ENCODE measurements at regions not wholly inside any gene's neighbourhood (a gene's known extent, or its start where the extent isn't known, plus 50 kb on each side); places are given as distances from the start of the nearest gene placed in this dataset.

- Histone ChIP-seq H3K4me3 (replicated peaks in 1 of 3; ENCODE audit: insufficient read depth in 1 of 3, low read depth in 1 of 3, low read length in 3 of 3) (no peak overlapping the region), H3K4me2 (ENCODE audit: insufficient read depth, low read length) (no peak overlapping the region), H4K20me1 (replicated peaks; ENCODE audit: control insufficient read depth, extremely low read depth, insufficient read depth, low read length) (no peaks in the 10 kb centered on the region), H3K9ac (replicated peaks; ENCODE audit: extremely low read depth, insufficient read depth, low read length) (no peak overlapping the region), H3K79me2 (ENCODE audit: control insufficient read depth, insufficient read depth, low read length) (no peaks in the 10 kb centered on the region), H3K27ac (ENCODE audit: insufficient read depth, low read depth, low read length) (no peak overlapping the region), H3K9me1 (replicated peaks; ENCODE audit: control insufficient read depth, extremely low read depth, insufficient read depth, low read length) (no peaks in the 10 kb centered on the region), H2AFZ (ENCODE audit: low read depth, low read length) (no peak overlapping the region), H3K27me3 (ENCODE audit: control insufficient read depth in 2 of 2, insufficient read depth in 2 of 2, low read length in 2 of 2) (no peaks in the 10 kb centered on the region), H3K4me1 (ENCODE audit: control insufficient read depth, extremely low read depth, insufficient read depth, low read length) (no peaks in the 10 kb centered on the region), H3K36me3 (ENCODE audit: control insufficient read depth in 2 of 2, extremely low read depth in 1 of 2, insufficient read depth in 2 of 2, low read length in 2 of 2) (no peaks in the 10 kb centered on the region), H3K9me3 (replicated peaks; ENCODE audit: control insufficient read depth, insufficient read depth, low read length) (no peaks in the 10 kb centered on the region)
- CTCF ChIA-PET = no interaction called here
- intact Hi-C loops (cut with micrococcal nuclease) (no loop called here), dilution Hi-C loops (cut with MboI; ENCODE audit: extremely low pct_ligation_motif_present, low sequenced_read_pairs) (no loop called here)
- FAIRE-seq (no peak), DNase-seq (ENCODE audit: low read depth, low spot score) (no peak)
- no TSS peak for BruUV-seq (replicated peaks)
- TF ChIP-seq POLR2AphosphoS5 (IDR thresholded peaks at IDR 0.05; ENCODE audit: insufficient read depth, low read depth, low read length) (no peak), FOS (IDR thresholded peaks at IDR 0.05; ENCODE audit: borderline replicate concordance, insufficient read depth, low read length) (no peak), EZH2 (IDR thresholded peaks at IDR 0.05; ENCODE audit: borderline replicate concordance, low read depth, low read length, severe bottlenecking) (no peak), CTCF (IDR thresholded peaks at IDR 0.05; ENCODE audit: extremely low read depth in 1 of 2, insufficient read depth in 1 of 2, low read depth in 1 of 2, low read length in 2 of 2) (no peak), JUN (IDR thresholded peaks at IDR 0.05; ENCODE audit: borderline replicate concordance, insufficient read depth, insufficient read length, low read depth) (no peak), MYC (IDR thresholded peaks at IDR 0.05; ENCODE audit: low read depth, low read length) (no peak), GATA2 (IDR thresholded peaks at IDR 0.05; ENCODE audit: insufficient read depth, insufficient read length, low read depth, low read length) (no peak), POLR2A (IDR thresholded peaks at IDR 0.05; ENCODE audit: low read depth, low read length) (no peak), MAX (IDR thresholded peaks at IDR 0.05; ENCODE audit: insufficient read depth, insufficient read length) (no peak)
- POLR2A ChIA-PET = no interaction called here
Observed at GRCh38 chr18:42508683-42509296, 553.8 kb downstream of the PIK3C3 start.

Data from endothelial cell of umbilical vein (primary cell).